ENCODE measurements at regions not wholly inside any gene's neighbourhood (a gene's known extent, or its start where the extent isn't known, plus 50 kb on each side); places are given as distances from the start of the nearest gene placed in this dataset.

DNA sequence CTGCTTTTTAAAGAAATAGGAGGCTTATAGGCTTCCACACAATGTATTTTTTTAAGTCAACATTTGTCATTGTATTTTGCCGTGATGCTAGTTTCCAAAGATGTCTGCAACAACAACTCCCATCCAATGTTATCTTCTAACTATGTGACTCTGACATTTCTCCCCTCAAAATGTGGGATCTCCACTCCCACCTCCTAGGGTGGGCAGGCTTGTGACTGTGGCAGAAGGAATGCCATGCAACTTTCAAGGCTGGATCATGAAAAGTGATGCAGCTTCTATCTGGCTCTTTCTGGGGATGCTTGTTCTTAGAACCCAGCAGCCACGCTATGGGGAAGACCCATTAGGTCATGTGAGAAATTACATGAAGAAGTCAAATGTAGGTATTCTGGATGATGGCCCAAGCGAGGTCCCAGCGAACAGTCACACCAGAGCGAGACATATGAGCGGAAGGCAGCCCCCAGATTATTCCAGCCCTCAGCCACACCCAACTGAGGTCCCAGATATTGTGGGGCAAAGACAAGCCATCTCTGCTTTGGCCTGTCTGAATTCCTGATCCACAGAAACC, 124.3 kb downstream of the BDH1 start:
- TF ChIP-seq NFRKB (IDR thresholded peaks at IDR 0.05) = no peak
- TF ChIP-seq, protein P1, sequence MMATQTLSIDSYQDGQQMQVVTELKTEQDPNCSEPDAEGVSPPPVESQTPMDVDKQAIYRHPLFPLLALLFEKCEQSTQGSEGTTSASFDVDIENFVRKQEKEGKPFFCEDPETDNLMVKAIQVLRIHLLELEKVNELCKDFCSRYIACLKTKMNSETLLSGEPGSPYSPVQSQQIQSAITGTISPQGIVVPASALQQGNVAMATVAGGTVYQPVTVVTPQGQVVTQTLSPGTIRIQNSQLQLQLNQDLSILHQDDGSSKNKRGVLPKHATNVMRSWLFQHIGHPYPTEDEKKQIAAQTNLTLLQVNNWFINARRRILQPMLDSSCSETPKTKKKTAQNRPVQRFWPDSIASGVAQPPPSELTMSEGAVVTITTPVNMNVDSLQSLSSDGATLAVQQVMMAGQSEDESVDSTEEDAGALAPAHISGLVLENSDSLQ (IDR thresholded peaks at IDR 0.05) = no peak
- TF ChIP-seq ELF4 (IDR thresholded peaks at IDR 0.05) = no peak
- TF ChIP-seq L3MBTL2 (conservative IDR thresholded peaks at IDR 0.05) = no peak
- TF ChIP-seq BHLHE40 (IDR thresholded peaks at IDR 0.05; ENCODE audit: borderline replicate concordance) = no peak
- no peak for TF ChIP-seq ARNT (IDR thresholded peaks at IDR 0.05)
- no peak for TF ChIP-seq SP1 (IDR thresholded peaks at IDR 0.05)
- TF ChIP-seq FOXM1 (IDR thresholded peaks at IDR 0.05; ENCODE audit: borderline replicate concordance) = no peak
- TF ChIP-seq TARDBP (IDR thresholded peaks at IDR 0.05) = no peak

All from HEK293T (cell line).